ENCODE measurements at regions not wholly inside any gene's neighbourhood (a gene's known extent, or its start where the extent isn't known, plus 50 kb on each side); places are given as distances from the start of the nearest gene placed in this dataset.
A peak's percentile ranks its signal among the peaks of the same experiment; 100 is the strongest.

- TF ChIP-seq GATA2 (IDR thresholded peaks at IDR 0.05; ENCODE audit: low read depth, low read length) = no peak
- no peak for TF ChIP-seq GATA3 (IDR thresholded peaks at IDR 0.05; ENCODE audit: low read depth, low read length)
These were observed 674.9 kb upstream of the POM121L12 start for GRCh38 chr7:52360541-52360940.

DNA sequence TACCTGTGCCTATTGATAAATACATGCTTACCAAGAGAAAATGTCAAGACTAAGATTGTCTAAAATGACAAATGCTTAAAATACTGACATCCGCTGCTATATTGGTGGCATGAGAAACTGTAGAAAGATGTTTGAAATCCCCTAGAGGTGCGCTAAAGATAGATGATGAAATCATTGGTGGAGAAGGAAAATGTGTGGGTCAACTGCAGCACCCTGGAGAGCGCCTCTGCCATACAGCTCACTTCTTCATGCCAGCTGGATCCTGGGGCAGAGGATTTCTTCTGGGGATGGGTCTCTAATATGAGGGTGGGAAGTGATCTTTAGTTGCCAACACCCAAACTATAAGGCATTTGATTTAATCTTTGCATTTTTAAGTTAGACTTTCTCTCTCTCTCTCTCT is 680.4 kb upstream of the POM121L12 start:
- TF ChIP-seq GATA3 (IDR thresholded peaks at IDR 0.05; ENCODE audit: low read depth, low read length) (no peak), GATA2 (IDR thresholded peaks at IDR 0.05; ENCODE audit: low read depth, low read length) (no peak)

DNA sequence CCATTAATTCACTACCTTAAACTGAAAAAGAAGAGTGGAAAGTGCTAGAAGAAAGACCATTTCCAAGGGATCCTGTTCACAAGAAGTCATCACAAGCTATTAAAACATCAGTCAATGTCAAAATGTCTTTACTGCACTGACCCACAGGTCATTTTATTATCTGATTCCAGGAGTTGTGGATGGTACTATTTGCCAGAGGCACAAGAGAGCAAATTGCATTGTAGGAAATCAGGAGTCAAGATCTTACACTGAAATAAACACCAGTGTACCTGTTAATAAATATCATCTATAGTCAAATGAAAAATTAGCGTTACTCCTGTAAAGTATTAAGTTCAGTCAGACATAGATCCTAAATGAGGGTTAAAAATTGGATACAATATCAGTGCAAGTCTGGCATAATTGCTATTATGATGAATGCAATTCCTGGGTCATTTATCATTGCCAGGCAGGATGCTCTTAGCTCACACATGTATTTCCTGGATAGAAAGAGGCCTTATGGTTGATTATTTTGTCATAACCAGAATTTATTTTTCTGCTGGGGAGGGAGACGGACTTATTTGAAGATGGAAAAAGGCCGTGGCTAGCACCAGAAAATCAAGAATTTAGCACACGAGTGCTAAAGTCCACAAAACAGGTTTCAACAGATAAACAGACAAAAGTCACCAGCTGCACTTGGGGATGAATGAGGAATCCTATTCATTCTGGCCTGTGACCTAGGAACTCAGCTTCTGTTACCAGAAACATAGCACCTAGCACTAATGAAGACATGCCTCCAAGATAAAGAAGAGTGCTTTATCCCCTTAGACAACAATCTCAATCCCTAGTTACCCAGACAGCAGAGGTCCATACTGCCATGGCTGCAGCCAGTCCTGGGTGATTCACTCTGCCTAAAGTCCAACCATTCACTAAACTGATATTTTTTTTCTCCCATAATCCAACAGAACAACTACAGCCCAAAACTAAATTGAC is 683.1 kb upstream of the POM121L12 start:
- peak; percentile 81 for TF ChIP-seq GATA3 (IDR thresholded peaks at IDR 0.05; ENCODE audit: low read depth, low read length)
- TF ChIP-seq GATA2 (IDR thresholded peaks at IDR 0.05; ENCODE audit: low read depth, low read length) = peak; percentile 80

GRCh38 chr7:52344015-52344414 is 691.4 kb upstream of the POM121L12 start:
- TF ChIP-seq GATA2 (IDR thresholded peaks at IDR 0.05; ENCODE audit: low read depth, low read length) = no peak
- TF ChIP-seq GATA3 (IDR thresholded peaks at IDR 0.05; ENCODE audit: low read depth, low read length) = no peak

DNA sequence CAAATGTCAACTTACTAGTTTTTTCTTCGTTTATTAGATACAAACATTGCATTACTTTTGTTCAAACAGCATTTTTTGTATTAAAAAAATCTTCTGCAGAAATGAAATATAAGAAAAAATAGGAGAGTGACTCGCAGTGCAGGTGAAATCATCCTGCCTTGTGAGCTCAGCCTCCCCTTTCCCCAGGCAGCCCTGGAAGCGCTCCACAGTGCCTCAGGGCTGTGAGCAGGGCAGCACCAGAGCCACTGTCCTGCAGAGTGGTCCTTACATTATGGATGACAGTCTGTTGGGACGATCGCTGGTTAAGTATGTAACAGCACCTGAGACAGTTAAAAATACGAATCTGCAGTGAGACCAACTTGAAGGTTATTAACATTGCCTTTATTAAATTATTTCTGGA is 695.4 kb upstream of the POM121L12 start:
- TF ChIP-seq GATA3 (IDR thresholded peaks at IDR 0.05; ENCODE audit: low read depth, low read length) (no peak), GATA2 (IDR thresholded peaks at IDR 0.05; ENCODE audit: low read depth, low read length) (no peak)

DNA sequence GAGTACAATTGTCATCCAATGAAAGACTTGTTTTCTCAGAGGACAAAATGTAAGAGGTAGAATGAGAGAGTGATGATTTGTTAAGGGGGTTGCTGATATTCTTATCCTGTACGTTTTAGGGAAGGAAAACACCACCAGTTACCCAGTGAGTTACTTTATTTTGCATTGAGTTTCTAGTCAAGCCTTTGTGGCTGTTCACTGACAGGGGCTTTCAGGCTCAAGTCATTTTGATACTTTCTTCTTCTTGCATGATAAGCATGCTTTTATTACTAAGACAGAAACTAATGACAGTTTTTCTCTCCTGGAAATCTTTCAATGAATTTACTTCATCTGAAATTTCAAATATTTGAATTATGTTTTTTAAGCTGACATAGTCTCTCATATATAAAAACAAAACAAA is 710.2 kb upstream of the POM121L12 start:
- TF ChIP-seq GATA2 (IDR thresholded peaks at IDR 0.05; ENCODE audit: low read depth, low read length) (no peak), GATA3 (IDR thresholded peaks at IDR 0.05; ENCODE audit: low read depth, low read length) (no peak)

GRCh38 chr7:52323202-52323746 is 712.2 kb upstream of the POM121L12 start:
- TF ChIP-seq GATA3 (IDR thresholded peaks at IDR 0.05; ENCODE audit: low read depth, low read length) (no peak), GATA2 (IDR thresholded peaks at IDR 0.05; ENCODE audit: low read depth, low read length) (no peak)

DNA sequence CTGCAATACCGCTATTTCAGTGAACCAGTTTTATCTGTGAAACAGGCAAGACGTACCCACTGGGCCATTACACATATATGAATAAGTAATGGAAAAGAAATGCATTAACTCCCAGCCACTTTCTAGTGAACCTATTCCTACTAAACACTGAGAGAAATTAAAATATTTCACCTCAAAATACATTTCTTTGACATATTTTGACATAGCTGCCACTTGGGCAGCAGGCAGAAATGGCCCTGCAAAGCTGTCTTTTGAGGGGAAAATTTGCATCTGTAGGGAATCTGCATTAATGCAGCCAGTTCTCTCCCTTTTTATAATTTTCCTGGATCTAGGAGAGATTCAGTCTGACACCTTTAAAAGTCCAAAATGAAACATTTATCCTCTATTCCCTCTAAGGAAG is 714.8 kb upstream of the POM121L12 start:
- TF ChIP-seq GATA2 (IDR thresholded peaks at IDR 0.05; ENCODE audit: low read depth, low read length) = no peak
- TF ChIP-seq GATA3 (IDR thresholded peaks at IDR 0.05; ENCODE audit: low read depth, low read length) = no peak

- TF ChIP-seq GATA3 (IDR thresholded peaks at IDR 0.05; ENCODE audit: low read depth, low read length) (no peak), GATA2 (IDR thresholded peaks at IDR 0.05; ENCODE audit: low read depth, low read length) (no peak)
These were observed 717.5 kb upstream of the POM121L12 start for GRCh38 chr7:52317921-52318320.

DNA sequence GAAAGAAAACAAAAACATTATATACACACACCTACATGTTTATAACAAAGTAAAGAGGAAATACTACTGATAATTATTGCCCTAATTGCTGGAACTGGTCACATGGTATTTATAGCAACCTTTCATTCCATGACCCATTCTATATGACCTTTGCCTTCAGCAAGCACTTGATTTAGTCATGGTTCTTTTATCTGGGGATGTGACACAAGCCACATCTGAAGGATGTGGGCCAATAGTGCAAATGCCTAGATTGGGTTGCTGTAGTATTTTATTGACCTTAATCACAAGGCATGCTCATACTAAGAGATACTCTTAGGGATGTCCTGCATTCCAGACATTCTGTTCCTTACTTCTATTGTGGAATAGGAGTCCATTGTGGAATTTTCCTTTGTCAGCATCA is 723.5 kb upstream of the POM121L12 start:
- TF ChIP-seq GATA2 (IDR thresholded peaks at IDR 0.05; ENCODE audit: low read depth, low read length) = no peak
- no peak for TF ChIP-seq GATA3 (IDR thresholded peaks at IDR 0.05; ENCODE audit: low read depth, low read length)

GRCh38 chr7:52309631-52310030 is 725.8 kb upstream of the POM121L12 start:
- TF ChIP-seq GATA3 (IDR thresholded peaks at IDR 0.05; ENCODE audit: low read depth, low read length) (no peak), GATA2 (IDR thresholded peaks at IDR 0.05; ENCODE audit: low read depth, low read length) (no peak)

- TF ChIP-seq GATA3 (IDR thresholded peaks at IDR 0.05; ENCODE audit: low read depth, low read length) (no peak), GATA2 (IDR thresholded peaks at IDR 0.05; ENCODE audit: low read depth, low read length) (no peak)
These were observed 732.5 kb upstream of the POM121L12 start for GRCh38 chr7:52302765-52303520.

GRCh38 chr7:52297128-52297527 is 738.3 kb upstream of the POM121L12 start:
- TF ChIP-seq GATA3 (IDR thresholded peaks at IDR 0.05; ENCODE audit: low read depth, low read length) = no peak
- TF ChIP-seq GATA2 (IDR thresholded peaks at IDR 0.05; ENCODE audit: low read depth, low read length) = no peak

GRCh38 chr7:52294942-52295341 is 740.5 kb upstream of the POM121L12 start:
- TF ChIP-seq GATA2 (IDR thresholded peaks at IDR 0.05; ENCODE audit: low read depth, low read length) = no peak
- no peak for TF ChIP-seq GATA3 (IDR thresholded peaks at IDR 0.05; ENCODE audit: low read depth, low read length)
